Right lobe of liver (tissue), 6 donors: ENCODE measurements at regions not wholly inside any gene's neighbourhood (a gene's known extent, or its start where the extent isn't known, plus 50 kb on each side); places are given as distances from the start of the nearest gene placed in this dataset.
"Not testable (repeated sequence)": the region's sequence is repeated elsewhere in the genome, so short reads cannot be mapped to it uniquely, and the experiment has no call there.

Experiments
- ATAC-seq, 4 donors: fragments of 200-7000 bp; cut with Tn5 transposase; one replicate each; pipeline ENCODE4 v1.9.1; 2020; ENCODE audit warnings: mild to moderate bottlenecking in 4 of 4, moderate library complexity in 4 of 4
- DNase-seq, 3 donors: peaks; one replicate each; pipeline ENCODE4 v3.0.0-alpha.2; 2020
- H3K27ac ChIP-seq, 3 donors: fragments of 200-600 bp; one replicate each; pipeline ENCODE4 v1.8.0; 2022
- H3K27me3 ChIP-seq, 2 donors: fragments of 200-600 bp; one replicate each; pipeline ENCODE4 v1.8.0; 2022
- H3K36me3 ChIP-seq, 4 donors: fragments of 200-600 bp; sonication (generic) in 1 of 4; one replicate each; pipeline versions ENCODE4 v1.5.1 to v1.8.0; 2017 to 2022; ENCODE audit warnings: control low read depth in 1 of 4
- H3K4me1 ChIP-seq, 4 donors: fragments of 200-600 bp; sonication (generic) in 1 of 4; one replicate each; pipeline versions ENCODE4 v1.5.1 to v1.8.0; 2017 to 2022; ENCODE audit warnings: control low read depth in 1 of 4
- H3K4me3 ChIP-seq, 3 donors: fragments of 200-600 bp; one replicate each; pipeline ENCODE4 v1.8.0; 2022
- H3K9me3 ChIP-seq, 4 donors: fragments of 200-600 bp; sonication (generic) in 1 of 4; one replicate each; pipeline versions ENCODE4 v1.5.1 to v1.8.0; 2017 to 2022; ENCODE audit warnings: control low read depth in 1 of 4
- POLR2A ChIP-seq: fragments of 450-650 bp; IDR thresholded peaks from one replicate; pipeline ENCODE4 v1.6.1; 2017; ENCODE audit warnings: antibody characterized with exemption, mild to moderate bottlenecking
- WGBS: methylation state at CpG from one replicate; pipeline ENCODE4 v1.1.6; 2018; ENCODE audit warnings: low coverage, low lambda C conversion rate; ENCODE audit not compliant: insufficient coverage; ENCODE audit errors: missing lambda C conversion rate; 5-methylcytosine and 5-hydroxymethylcytosine counted together
- intact Hi-C, 2 donors: fragments of 100-400 bp; cut with DNase I; formaldehyde crosslinking; loops; one replicate each; pipeline versions ENCODE4 v1.11.2 to v1.14.1; 2022
- TF ChIP-seq, protein P1 (sequence below), 4 donors: fragments of 200-600 bp in 3 of 4; fragments of 450-650 bp in 1 of 4; IDR thresholded peaks; one replicate each; pipeline versions ENCODE4 v1.5.1 to v1.8.0; 2016 to 2022; ENCODE audit warnings: antibody characterized with exemption in 4 of 4, mild to moderate bottlenecking in 2 of 4
- donor health status: DM: no; HTN: yes; CAD: no.
- donor health status: DM: no; HTN: no; CAD: no.
- donor health status: DM: no; HTN: no; CAD: no.
- donor health status: DM: no; HTN: yes; CAD: no.
- donor health status: DM: no; HTN: yes; CAD: no.

- no peak for DNase-seq
- H3K27ac ChIP-seq = no peak overlapping the region
- TF ChIP-seq POLR2A = no peak
- TF ChIP-seq, protein P1, sequence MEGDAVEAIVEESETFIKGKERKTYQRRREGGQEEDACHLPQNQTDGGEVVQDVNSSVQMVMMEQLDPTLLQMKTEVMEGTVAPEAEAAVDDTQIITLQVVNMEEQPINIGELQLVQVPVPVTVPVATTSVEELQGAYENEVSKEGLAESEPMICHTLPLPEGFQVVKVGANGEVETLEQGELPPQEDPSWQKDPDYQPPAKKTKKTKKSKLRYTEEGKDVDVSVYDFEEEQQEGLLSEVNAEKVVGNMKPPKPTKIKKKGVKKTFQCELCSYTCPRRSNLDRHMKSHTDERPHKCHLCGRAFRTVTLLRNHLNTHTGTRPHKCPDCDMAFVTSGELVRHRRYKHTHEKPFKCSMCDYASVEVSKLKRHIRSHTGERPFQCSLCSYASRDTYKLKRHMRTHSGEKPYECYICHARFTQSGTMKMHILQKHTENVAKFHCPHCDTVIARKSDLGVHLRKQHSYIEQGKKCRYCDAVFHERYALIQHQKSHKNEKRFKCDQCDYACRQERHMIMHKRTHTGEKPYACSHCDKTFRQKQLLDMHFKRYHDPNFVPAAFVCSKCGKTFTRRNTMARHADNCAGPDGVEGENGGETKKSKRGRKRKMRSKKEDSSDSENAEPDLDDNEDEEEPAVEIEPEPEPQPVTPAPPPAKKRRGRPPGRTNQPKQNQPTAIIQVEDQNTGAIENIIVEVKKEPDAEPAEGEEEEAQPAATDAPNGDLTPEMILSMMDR (IDR thresholded peaks at IDR 0.05) = no peak
- no peaks in the 10 kb centered on the region for H3K36me3 ChIP-seq
- no peaks in the 10 kb centered on the region for H3K9me3 ChIP-seq
- ATAC-seq = no peak
- intact Hi-C loops = no loop called here
- H3K4me1 ChIP-seq = no peaks in the 10 kb centered on the region
- WGBS = 22% methylated on average over 2 of the region's 2 CpGs
- H3K4me3 ChIP-seq = no peak overlapping the region
- H3K27me3 ChIP-seq = peaks cover 0 to 3% of the 10 kb centered on the region in 2 donors
Observed at GRCh38 chrX:30008031-30008430, 207.3 kb upstream of the MAGEB2 start.

DNA sequence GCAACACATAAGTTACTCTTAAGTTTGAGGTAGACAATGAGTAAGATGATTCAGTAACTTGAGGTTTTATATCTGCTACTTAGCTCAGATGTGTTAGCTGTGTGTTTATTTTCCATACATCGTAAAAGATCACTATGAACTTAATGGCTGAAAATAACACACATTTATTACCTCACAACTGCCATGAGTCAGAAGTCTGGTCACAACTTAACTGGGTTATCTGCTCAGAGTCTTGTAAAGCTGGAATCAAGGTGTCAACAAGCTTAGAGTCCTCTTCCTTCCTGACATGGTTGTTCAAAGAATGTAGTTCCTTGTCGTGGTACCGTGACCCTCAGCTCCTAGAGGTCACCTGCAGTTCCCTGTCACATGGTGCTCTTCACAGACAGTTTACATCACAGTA is 204.9 kb upstream of the MAGEB2 start:
- no peak overlapping the region for H3K27ac ChIP-seq
- H3K36me3 ChIP-seq = no peaks in the 10 kb centered on the region
- TF ChIP-seq, protein P1 (IDR thresholded peaks at IDR 0.05) = no peak
- TF ChIP-seq POLR2A = no peak
- ATAC-seq (no peak), DNase-seq (no peak)
- intact Hi-C loops = no loop called here
- H3K4me3 ChIP-seq = no peak overlapping the region
- WGBS = 52% methylated on average over 3 of the region's 3 CpGs
- H3K27me3 ChIP-seq = peaks cover 0 to 3% of the 10 kb centered on the region in 2 donors
- no peaks in the 10 kb centered on the region for H3K9me3 ChIP-seq
- H3K4me1 ChIP-seq = no peaks in the 10 kb centered on the region

- 69% methylated on average over 3 of the region's 3 CpGs for WGBS
- no peaks in the 10 kb centered on the region for H3K4me1 ChIP-seq
- no peak overlapping the region for H3K4me3 ChIP-seq
- no peaks in the 10 kb centered on the region for H3K9me3 ChIP-seq
- intact Hi-C loops = no loop called here
- H3K27ac ChIP-seq = no peak overlapping the region
- H3K27me3 ChIP-seq = no peaks in the 10 kb centered on the region
- DNase-seq (no peak), ATAC-seq (no peak)
- H3K36me3 ChIP-seq = no peaks in the 10 kb centered on the region
- TF ChIP-seq POLR2A = no peak
- TF ChIP-seq, protein P1 (IDR thresholded peaks at IDR 0.05) = no peak
Observed at GRCh38 chrX:30015440-30015839, 199.9 kb upstream of the MAGEB2 start.

GRCh38 chrX:30027636-30028035 is 187.7 kb upstream of the MAGEB2 start:
- DNase-seq = no peak

GRCh38 chrX:30036406-30036805 is 179.0 kb upstream of the MAGEB2 start:
- H3K9me3 ChIP-seq, H3K36me3 ChIP-seq, H3K27me3 ChIP-seq, H3K4me3 ChIP-seq, intact Hi-C loops, ATAC-seq, DNase-seq, H3K4me1 ChIP-seq, H3K27ac ChIP-seq: not testable (repeated sequence)
- WGBS = 62% methylated on average over 3 of the region's 4 CpGs

More at GRCh38 chrX:30027636-30028035, 187.7 kb upstream of the MAGEB2 start:
- no peaks in the 10 kb centered on the region for H3K36me3 ChIP-seq
- no peaks in the 10 kb centered on the region for H3K27me3 ChIP-seq
- no peaks in the 10 kb centered on the region for H3K9me3 ChIP-seq
- intact Hi-C loops = no loop called here
- TF ChIP-seq, protein P1 (IDR thresholded peaks at IDR 0.05) = no peak
- TF ChIP-seq POLR2A = no peak
- no peak overlapping the region for H3K4me3 ChIP-seq
- no peak for ATAC-seq
- no peaks in the 10 kb centered on the region for H3K4me1 ChIP-seq
- H3K27ac ChIP-seq = no peak overlapping the region
- 29% methylated on average over 2 of the region's 2 CpGs for WGBS
